HT1080 (cell line): ENCODE measurements at regions not wholly inside any gene's neighbourhood (a gene's known extent, or its start where the extent isn't known, plus 50 kb on each side); places are given as distances from the start of the nearest gene placed in this dataset.

ENCODE experiments used
- DNase-seq: peaks from one replicate; pipeline ENCODE4 v3.0.0-alpha.2; 2015; ENCODE audit warnings: low read depth

- no peak for DNase-seq
These were observed 672.2 kb downstream of the KCTD8 start for GRCh38 chr4:43776371-43776770.

GRCh38 chr4:43778187-43778915 lies 670.3 kb downstream of the KCTD8 start:
- DNase-seq, result no peak

- no peak for DNase-seq
These were observed 667.5 kb downstream of the KCTD8 start for GRCh38 chr4:43781125-43781524.

GRCh38 chr4:43782391-43782790 lies 666.2 kb downstream of the KCTD8 start:
- peak; percentile 10 for DNase-seq

DNA sequence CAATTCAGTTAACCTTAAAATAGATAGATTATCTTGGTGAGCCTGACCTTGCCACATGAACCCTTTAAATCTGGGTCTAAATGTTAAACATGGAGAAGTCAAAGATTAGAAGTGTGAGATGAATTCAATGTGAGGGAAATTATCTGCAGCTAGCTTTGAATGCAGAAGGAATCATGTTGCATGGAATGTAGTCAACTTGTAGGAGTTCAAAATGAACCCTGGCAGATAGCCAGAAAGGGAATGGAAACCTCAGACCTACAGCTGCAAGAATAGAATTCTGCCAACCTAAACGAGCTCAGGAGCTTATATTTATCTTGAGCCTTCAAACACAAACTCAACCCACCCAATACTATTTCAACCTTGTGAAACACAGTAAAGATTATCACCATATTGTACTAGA lies 632.5 kb downstream of the KCTD8 start:
- DNase-seq, result no peak

- no peak for DNase-seq
These were observed 626.0 kb downstream of the KCTD8 start for GRCh38 chr4:43822621-43823020.

GRCh38 chr4:43835869-43836268 lies 612.7 kb downstream of the KCTD8 start:
- no peak for DNase-seq

GRCh38 chr4:43837171-43837570 lies 611.4 kb downstream of the KCTD8 start:
- DNase-seq, result no peak

DNA sequence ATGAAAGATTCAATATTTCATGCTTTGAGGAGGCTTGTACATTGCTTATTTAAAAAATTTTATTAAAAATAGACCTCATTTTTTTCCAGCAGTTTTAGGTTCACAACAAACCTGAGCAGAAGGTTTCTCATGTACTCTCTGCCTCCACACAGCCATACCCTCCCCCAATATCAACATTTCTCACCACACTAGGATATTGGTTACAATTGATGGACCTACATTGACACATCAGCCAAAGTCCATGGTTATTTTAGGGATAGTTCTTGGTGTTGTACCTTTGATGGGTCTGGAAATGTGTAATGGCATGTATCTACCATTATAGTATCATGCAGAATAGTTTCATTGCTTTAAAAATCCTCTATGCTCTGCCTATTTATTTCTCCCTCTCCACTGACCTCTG lies 611.0 kb downstream of the KCTD8 start:
- DNase-seq, result no peak

GRCh38 chr4:43842594-43842993 lies 606.0 kb downstream of the KCTD8 start:
- DNase-seq, result no peak

DNA sequence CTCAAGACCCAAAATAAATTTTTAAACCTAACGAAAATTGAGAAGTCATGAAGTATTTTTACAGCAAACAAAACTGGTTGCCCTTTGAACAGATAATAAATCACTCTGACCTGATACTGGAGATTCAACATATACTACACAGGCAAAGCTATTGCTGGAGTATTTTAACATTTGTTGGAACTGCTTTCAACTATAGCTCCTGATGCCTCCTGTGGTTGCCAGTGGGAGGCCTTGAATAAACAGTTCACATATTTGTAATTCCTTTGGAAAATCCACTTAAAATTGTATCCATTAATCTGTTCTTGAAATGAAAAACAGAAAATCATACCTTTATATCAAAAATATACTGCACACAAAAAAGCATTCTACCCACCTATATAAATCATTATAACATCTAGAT lies 605.1 kb downstream of the KCTD8 start:
- DNase-seq, result no peak

- DNase-seq, result no peak
These were observed 602.5 kb downstream of the KCTD8 start for GRCh38 chr4:43846111-43846587.

DNA sequence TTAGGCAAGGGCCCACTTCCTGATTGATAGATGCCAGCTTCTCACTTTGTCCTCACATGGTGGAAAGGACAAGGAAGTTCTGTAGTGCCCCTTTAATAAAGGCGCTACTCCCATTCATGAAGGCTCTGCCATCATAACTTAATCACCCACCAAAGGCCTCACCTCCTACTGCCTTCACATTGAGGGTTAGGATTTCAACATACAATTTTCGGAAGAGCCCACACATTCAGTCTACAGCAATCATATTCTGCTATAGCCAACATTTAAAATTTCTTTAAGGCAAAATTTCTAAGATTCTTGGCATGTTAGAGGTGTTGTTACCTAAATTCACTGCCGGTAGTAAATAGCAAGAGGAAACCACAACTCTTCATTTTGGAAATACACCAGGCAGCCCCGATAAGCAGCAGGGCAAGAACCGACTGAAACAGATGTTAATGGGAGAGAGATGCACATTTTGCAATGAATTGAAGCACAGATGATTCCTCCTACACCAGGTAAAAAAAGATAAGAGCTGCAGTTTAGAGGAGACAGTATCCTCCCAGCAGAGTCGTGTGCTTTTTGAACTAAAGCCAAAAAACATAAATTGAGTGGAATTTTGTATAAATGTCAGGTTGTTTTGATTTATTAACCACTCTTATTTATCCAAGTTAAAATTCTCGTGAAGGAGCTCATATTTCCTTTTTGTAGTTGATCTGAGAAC lies 594.9 kb downstream of the KCTD8 start:
- DNase-seq, result no peak

- no peak for DNase-seq
These were observed 593.3 kb downstream of the KCTD8 start for GRCh38 chr4:43855283-43855682.

DNA sequence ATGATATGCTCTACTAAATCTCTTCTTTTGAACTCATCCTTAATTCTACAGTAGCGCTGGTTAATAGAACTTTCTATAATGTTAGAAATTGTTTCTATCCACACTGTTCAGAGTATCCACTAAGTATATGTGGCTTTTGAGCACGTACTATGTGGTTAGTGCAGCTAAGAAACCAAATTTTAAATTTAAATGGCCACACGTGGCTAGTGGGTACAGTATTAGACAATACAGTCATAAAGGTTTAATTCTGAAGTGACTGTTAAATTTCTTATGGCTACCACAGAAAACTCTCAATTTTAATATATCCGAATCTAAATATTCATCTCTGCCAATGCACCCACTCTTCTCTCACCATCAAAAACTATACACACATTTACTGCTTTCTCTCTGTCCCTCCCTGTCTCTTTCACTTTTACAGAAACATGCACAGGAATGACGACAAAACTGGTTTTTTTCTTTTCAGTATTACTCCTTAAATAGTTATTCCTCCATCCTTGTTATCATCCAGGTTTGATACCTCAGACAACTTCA lies 583.9 kb downstream of the KCTD8 start:
- DNase-seq, result no peak

- DNase-seq, result no peak
These were observed 580.7 kb downstream of the KCTD8 start for GRCh38 chr4:43867908-43868307.

DNA sequence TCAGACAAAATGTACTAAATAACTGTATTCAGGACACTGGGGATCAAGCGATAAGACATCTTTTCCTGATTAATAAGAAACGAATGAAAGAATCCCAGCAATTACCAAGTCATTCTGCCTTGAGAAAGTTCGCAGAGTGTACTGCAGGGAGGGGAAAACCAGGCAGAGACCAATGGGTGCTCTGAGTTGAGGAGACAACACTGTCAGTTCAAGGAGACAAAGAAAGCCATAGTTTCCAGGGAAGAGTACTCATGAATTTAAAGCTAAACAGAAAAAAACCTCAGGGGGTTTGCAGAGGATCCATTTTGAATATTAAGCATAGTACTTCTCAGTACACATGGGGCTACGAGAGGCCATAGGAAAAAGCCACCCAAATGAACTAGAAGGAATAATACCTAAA lies 573.0 kb downstream of the KCTD8 start:
- no peak for DNase-seq

DNA sequence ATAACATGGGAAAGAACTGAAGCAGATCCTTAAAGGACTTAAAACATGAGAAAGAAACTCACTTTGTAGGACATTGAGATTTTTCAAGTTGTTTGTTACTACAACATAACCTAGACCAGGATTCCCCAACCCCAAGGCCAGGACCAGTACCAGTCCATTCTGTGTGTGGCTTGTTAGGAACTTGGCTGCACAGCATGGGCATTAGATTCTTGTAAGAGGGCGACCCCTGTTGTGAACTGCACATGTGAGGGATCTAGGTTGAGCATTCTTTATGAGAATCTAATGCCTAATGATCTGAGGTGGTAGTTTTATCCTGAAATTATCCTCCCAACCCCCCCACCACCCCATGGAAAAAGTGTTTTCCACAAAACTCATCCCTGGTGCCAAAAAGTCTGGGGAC lies 566.1 kb downstream of the KCTD8 start:
- no peak for DNase-seq

- no peak for DNase-seq
These were observed 562.4 kb downstream of the KCTD8 start for GRCh38 chr4:43886196-43886595.

DNA sequence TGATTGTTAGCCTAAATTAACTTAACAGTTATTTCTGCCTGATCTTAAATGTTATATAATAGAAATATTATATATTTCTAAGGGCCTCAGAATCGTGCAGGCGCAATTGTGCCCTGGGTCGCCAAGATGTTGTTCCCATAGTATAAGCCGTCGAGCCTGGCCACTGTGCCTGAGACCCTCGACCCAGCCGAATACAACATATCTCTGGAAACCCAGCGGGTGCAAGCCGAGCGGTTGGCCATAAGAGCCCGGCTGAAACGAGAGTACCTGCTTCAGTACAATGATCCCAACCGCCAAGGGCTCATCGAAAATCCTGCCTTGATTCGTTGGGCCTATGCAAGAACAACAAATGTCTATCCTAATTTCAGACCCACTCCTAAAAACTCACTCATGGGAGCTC lies 549.8 kb downstream of the KCTD8 start:
- no peak for DNase-seq

GRCh38 chr4:43903456-43903855 lies 545.2 kb downstream of the KCTD8 start:
- DNase-seq, result no peak

DNA sequence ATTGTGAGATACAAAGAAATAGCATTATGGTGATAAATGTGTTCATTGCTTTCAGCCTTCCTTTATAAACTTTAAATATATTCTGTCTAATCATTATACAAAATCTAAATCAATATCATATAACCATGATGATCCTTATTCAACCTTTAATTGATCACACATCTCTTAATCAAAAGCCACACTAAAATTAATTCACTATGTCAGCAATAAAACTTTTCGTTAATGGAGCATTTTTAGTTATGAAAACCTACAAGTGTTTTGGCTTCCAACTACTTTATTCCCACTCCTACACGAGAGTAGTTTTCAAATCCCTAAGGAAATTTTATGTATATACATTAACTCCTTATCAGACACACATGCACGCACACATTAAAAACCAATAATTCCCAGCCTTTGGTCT lies 530.2 kb downstream of the KCTD8 start:
- no peak for DNase-seq

GRCh38 chr4:43932448-43932847 lies 516.2 kb downstream of the KCTD8 start:
- DNase-seq, result no peak
